Prostate gland (tissue), 2 donors: ENCODE measurements at regions not wholly inside any gene's neighbourhood (a gene's known extent, or its start where the extent isn't known, plus 50 kb on each side); places are given as distances from the start of the nearest gene placed in this dataset.

Experiments used
- DNase-seq: peaks from one replicate; pipeline ENCODE4 v3.0.0-alpha.2; 2019; ENCODE audit warnings: low spot score
- H3K27ac ChIP-seq, 2 donors: fragments of 200-600 bp; sonication (generic); 2 replicates each; pipeline ENCODE4 v1.5.1; 2017 to 2019
- H3K27me3 ChIP-seq: fragments of 200-600 bp; sonication (generic); replicated peaks from 2 replicates; pipeline ENCODE4 v1.5.1; 2019; ENCODE audit not compliant: insufficient read depth
- H3K36me3 ChIP-seq, 2 donors: fragments of 200-600 bp; sonication (generic); 1 replicate in 1 of 2; 2 replicates in 1 of 2; pipeline versions ENCODE4 v1.5.1 to v1.8.1; 2017 to 2019
- H3K4me1 ChIP-seq: fragments of 200-600 bp; sonication (generic); replicated peaks from 2 replicates; pipeline ENCODE4 v1.5.1; 2019
- H3K4me3 ChIP-seq, 2 donors: fragments of 200-600 bp; sonication (generic); 2 replicates each; pipeline ENCODE4 v1.5.1; 2017 to 2019
- H3K9me3 ChIP-seq: fragments of 200-600 bp; sonication (generic); 2 replicates; pipeline ENCODE4 v1.5.1; 2017
- CTCF ChIP-seq, 4 experiments: fragments of 200-600 bp in 2 of 4; fragments of 450-650 bp in 2 of 4; sonication (generic) in 2 of 4; IDR thresholded peaks; 1 replicate in 3 of 4; 2 replicates in 1 of 4; pipeline ENCODE4 v1.5.1; 2016 to 2019; ENCODE audit warnings: antibody characterized with exemption in 4 of 4, mild to moderate bottlenecking in 2 of 4, moderate library complexity in 2 of 4
- POLR2A ChIP-seq: fragments of 450-650 bp; IDR thresholded peaks from one replicate; pipeline ENCODE4 v1.6.1; 2016; ENCODE audit warnings: antibody characterized with exemption, mild to moderate bottlenecking
- POLR2AphosphoS5 ChIP-seq: sonication (generic); formaldehyde crosslinking; IDR thresholded peaks from one replicate; pipeline ENCODE4 v1.6.1; 2017; ENCODE audit warnings: antibody characterized with exemption
- WGBS: methylation state at CpG from one replicate; pipeline ENCODE4 v1.1.5; 2018; 5-methylcytosine and 5-hydroxymethylcytosine counted together
- intact Hi-C: fragments of 100-400 bp; cut with DNase I; formaldehyde crosslinking; loops from one replicate; pipeline ENCODE4 v1.14.2; 2022

GRCh38 chr13:109332506-109333499, 453.6 kb downstream of the IRS2 start:
- no peak for TF ChIP-seq POLR2A
- TF ChIP-seq CTCF (IDR thresholded peaks at IDR 0.05): no peak
- TF ChIP-seq POLR2AphosphoS5: no peak
- Histone ChIP-seq H3K27ac (no peak overlapping the region), H3K4me3 (no peak overlapping the region), H3K4me1 (no peaks in the 10 kb centered on the region), H3K27me3 (no peaks in the 10 kb centered on the region), H3K9me3 (no peaks in the 10 kb centered on the region), H3K36me3 (no peaks in the 10 kb centered on the region)
- DNase-seq: no peak
- intact Hi-C loops: no loop called here
- 71% methylated on average over 26 of the region's 26 CpGs for WGBS

GRCh38 chr13:109331898-109332297, 454.5 kb downstream of the IRS2 start:
- Histone ChIP-seq H3K36me3 (no peaks in the 10 kb centered on the region), H3K9me3 (no peaks in the 10 kb centered on the region), H3K27me3 (no peaks in the 10 kb centered on the region), H3K27ac (no peak overlapping the region), H3K4me3 (no peak overlapping the region), H3K4me1 (no peaks in the 10 kb centered on the region)
- TF ChIP-seq CTCF (IDR thresholded peaks at IDR 0.05) (no peak), POLR2AphosphoS5 (no peak), POLR2A (no peak)
- WGBS: 20% methylated on average over 11 of the region's 11 CpGs
- no peak for DNase-seq
- intact Hi-C loops: no loop called here

- no peaks in the 10 kb centered on the region for H3K4me1 ChIP-seq
- no peak overlapping the region for H3K27ac ChIP-seq
- no peaks in the 10 kb centered on the region for H3K9me3 ChIP-seq
- TF ChIP-seq POLR2AphosphoS5 (no peak), CTCF (IDR thresholded peaks at IDR 0.05) (no peak), POLR2A (no peak)
- H3K4me3 ChIP-seq: no peak overlapping the region
- 90% methylated on average over 2 of the region's 2 CpGs for WGBS
- H3K36me3 ChIP-seq: no peaks in the 10 kb centered on the region
- H3K27me3 ChIP-seq: no peaks in the 10 kb centered on the region
- intact Hi-C loops: no loop called here
- no peak for DNase-seq
Observed at GRCh38 chr13:109331011-109331433, 455.4 kb downstream of the IRS2 start.

GRCh38 chr13:109330123-109330522, 456.3 kb downstream of the IRS2 start:
- 75% methylated on average over 4 of the region's 4 CpGs for WGBS
- no peak overlapping the region for H3K4me3 ChIP-seq
- H3K36me3 ChIP-seq: no peaks in the 10 kb centered on the region
- no peaks in the 10 kb centered on the region for H3K4me1 ChIP-seq
- no peaks in the 10 kb centered on the region for H3K9me3 ChIP-seq
- no peak for DNase-seq
- H3K27me3 ChIP-seq: no peaks in the 10 kb centered on the region
- H3K27ac ChIP-seq: no peak overlapping the region
- TF ChIP-seq POLR2A: no peak
- no peak for TF ChIP-seq CTCF (IDR thresholded peaks at IDR 0.05)
- TF ChIP-seq POLR2AphosphoS5: no peak
- intact Hi-C loops: no loop called here

GRCh38 chr13:109329175-109329574, 457.2 kb downstream of the IRS2 start:
- Histone ChIP-seq H3K36me3 (no peaks in the 10 kb centered on the region), H3K4me3 (no peak overlapping the region), H3K9me3 (no peaks in the 10 kb centered on the region), H3K4me1 (no peaks in the 10 kb centered on the region), H3K27me3 (no peaks in the 10 kb centered on the region), H3K27ac (no peak overlapping the region)
- intact Hi-C loops: no loop called here
- TF ChIP-seq CTCF (IDR thresholded peaks at IDR 0.05) (no peak), POLR2AphosphoS5 (no peak), POLR2A (no peak)
- no peak for DNase-seq
- WGBS: 93% methylated on average over 4 of the region's 4 CpGs
